ENCODE measurements at regions not wholly inside any gene's neighbourhood (a gene's known extent, or its start where the extent isn't known, plus 50 kb on each side); places are given as distances from the start of the nearest gene placed in this dataset.
"Not testable (repeated sequence)": the region's sequence is repeated elsewhere in the genome, so short reads cannot be mapped to it uniquely, and the experiment has no call there.

- peak; percentile 62 for DNase-seq
Measured at GRCh38 chr6:168871642-168872315, 381.9 kb downstream of the THBS2 start.

- DNase-seq: no peak
Measured at GRCh38 chr6:168870982-168871381, 382.7 kb downstream of the THBS2 start.

GRCh38 chr6:168867247-168868102 is 386.2 kb downstream of the THBS2 start:
- no peak for DNase-seq

- DNase-seq: no peak
Measured at GRCh38 chr6:168866534-168866933, 387.1 kb downstream of the THBS2 start.

- DNase-seq: no peak
Measured at GRCh38 chr6:168865522-168865921, 388.1 kb downstream of the THBS2 start.

GRCh38 chr6:168864541-168865460 is 388.8 kb downstream of the THBS2 start:
- no peak for DNase-seq

- no peak for DNase-seq
Measured at GRCh38 chr6:168863467-168863866, 390.2 kb downstream of the THBS2 start.

- no peak for DNase-seq
Measured at GRCh38 chr6:168862346-168862980, 391.2 kb downstream of the THBS2 start.

GRCh38 chr6:168860987-168861386 is 392.7 kb downstream of the THBS2 start:
- no peak for DNase-seq

- DNase-seq: no peak
Measured at GRCh38 chr6:168860341-168860740, 393.3 kb downstream of the THBS2 start.

GRCh38 chr6:168858926-168859325 is 394.7 kb downstream of the THBS2 start:
- peak; percentile 23 for DNase-seq

GRCh38 chr6:168856914-168857313 is 396.7 kb downstream of the THBS2 start:
- no peak for DNase-seq

- DNase-seq: peak; percentile 68
Measured at GRCh38 chr6:168852376-168852884, 401.2 kb downstream of the THBS2 start.

- peak; percentile 30 for DNase-seq
Measured at GRCh38 chr6:168851460-168852375, 401.9 kb downstream of the THBS2 start.

GRCh38 chr6:168850027-168850736 is 403.5 kb downstream of the THBS2 start:
- not testable (repeated sequence) for DNase-seq

GRCh38 chr6:168849459-168849858 is 404.2 kb downstream of the THBS2 start:
- no peak for DNase-seq

- DNase-seq: no peak
Measured at GRCh38 chr6:168848797-168849196, 404.8 kb downstream of the THBS2 start.

GRCh38 chr6:168844821-168845609 is 404.0 kb downstream of the SMOC2 start:
- no peak for DNase-seq

- not testable (repeated sequence) for DNase-seq
Measured at GRCh38 chr6:168842632-168843212, 401.7 kb downstream of the SMOC2 start.

Measured in NCI-H345 (cell line).